Karpas-422 (cell line): ENCODE measurements at regions not wholly inside any gene's neighbourhood (a gene's known extent, or its start where the extent isn't known, plus 50 kb on each side); places are given as distances from the start of the nearest gene placed in this dataset. TPM values are rescaled to one million over a fixed set of nuclear protein-coding genes. Genes with fewer than 3 reads are reported as not detected.

Experiments
- small RNA-seq: library from RNA; depleted of rRNA; stranded (forward); fragments of <200 nt; gene quantifications from one replicate; pipeline ENCODE3, GENCODE V24; 2014

Small RNA genes lying in the stretch of these regions (small RNA-seq; reads per million reads assigned to genes)
- gene RF00015: not detected
